IPS DF 19.7 (cell line): ENCODE measurements at regions not wholly inside any gene's neighbourhood (a gene's known extent, or its start where the extent isn't known, plus 50 kb on each side); places are given as distances from the start of the nearest gene placed in this dataset.

Source experiments
- DNase-seq: peaks from one replicate; pipeline ENCODE4 v3.0.0-alpha.2; 2013; ENCODE audit warnings: low read depth, low spot score

GRCh38 chr21:35428937-35429336, 379.8 kb upstream of the RUNX1 start:
- no peak for DNase-seq

- DNase-seq = no peak
Measured at GRCh38 chr21:35428489-35428888, 379.4 kb upstream of the RUNX1 start.

DNA sequence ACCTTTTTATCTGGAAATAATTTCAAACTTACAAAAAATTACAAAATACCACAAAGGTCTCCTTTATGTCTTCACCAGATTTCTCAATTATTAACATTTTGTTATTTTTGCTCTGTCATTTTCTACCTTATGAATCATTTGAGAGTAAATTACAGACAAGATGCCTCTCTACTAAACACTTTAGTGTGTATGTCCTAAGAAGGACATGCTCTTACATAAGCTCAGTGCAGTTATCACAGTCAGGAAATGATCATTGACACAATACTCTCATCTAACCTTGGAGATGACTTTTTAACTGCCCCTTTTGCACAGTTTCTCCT, 378.9 kb upstream of the RUNX1 start:
- no peak for DNase-seq

GRCh38 chr21:35427320-35428000, 378.4 kb upstream of the RUNX1 start:
- DNase-seq = no peak

GRCh38 chr21:35426897-35427296, 377.8 kb upstream of the RUNX1 start:
- DNase-seq = no peak

- no peak for DNase-seq
Measured at GRCh38 chr21:35426469-35426868, 377.4 kb upstream of the RUNX1 start.

GRCh38 chr21:35424122-35424521, 375.0 kb upstream of the RUNX1 start:
- DNase-seq = no peak

DNA sequence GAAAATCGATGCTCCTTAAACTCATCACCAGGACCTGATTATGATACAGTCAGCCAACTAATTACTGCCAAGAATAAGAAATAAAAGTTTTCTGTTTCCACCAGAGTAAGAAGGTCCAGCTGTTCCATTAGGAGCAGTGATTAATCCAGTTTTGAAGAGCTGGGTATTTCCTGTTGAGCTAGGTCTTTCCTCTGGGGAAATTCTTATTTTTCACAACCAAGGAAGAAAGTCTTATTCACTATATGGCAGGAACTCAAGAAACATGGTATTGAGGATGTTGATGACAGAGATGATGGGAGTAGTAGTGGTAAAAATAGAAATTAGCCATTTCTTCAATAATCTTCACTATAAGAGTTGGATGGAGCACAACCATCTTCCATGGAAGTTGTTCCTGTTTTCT, 374.6 kb upstream of the RUNX1 start:
- DNase-seq = no peak

DNA sequence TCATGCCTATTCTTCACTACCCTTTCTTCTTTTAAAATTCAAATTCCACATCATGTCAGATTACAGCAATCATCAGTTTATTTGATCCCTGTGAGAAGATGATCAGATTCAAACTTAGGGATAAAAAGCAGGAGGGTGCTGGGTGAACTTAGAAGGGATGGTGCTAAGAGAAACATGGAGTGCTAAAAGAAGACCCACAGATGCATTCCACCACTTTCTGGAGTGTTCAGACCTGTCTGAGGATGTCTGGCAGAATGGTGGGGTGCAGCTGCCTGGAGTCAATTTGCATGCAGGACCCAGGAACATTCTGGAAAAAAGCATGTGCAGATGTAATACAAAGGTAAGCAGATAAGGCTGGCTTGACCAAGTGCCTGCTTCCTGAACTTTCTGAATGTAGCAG, 372.9 kb upstream of the RUNX1 start:
- DNase-seq = no peak

DNA sequence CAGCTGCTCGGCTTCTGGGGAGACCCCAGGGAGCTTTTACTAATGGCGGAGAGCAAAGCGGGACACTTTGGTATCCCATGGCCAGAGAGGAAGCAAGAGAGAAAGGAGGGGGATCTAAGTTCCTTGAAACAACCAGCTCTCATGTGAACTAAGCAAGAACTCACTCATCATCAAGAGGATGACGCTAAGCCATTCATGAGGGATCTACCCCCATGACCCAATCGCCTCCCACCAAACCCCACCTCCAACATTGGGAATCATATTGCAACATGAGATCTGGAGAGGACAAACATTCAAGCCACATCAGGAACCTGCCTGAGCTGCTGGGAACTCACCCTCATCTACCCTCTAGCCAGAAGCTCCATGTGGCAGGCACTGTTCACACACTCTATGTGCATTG, 372.1 kb upstream of the RUNX1 start:
- DNase-seq = no peak

- no peak for DNase-seq
Measured at GRCh38 chr21:35420656-35421055, 371.6 kb upstream of the RUNX1 start.

- DNase-seq = no peak
Measured at GRCh38 chr21:35417762-35418161, 368.7 kb upstream of the RUNX1 start.

DNA sequence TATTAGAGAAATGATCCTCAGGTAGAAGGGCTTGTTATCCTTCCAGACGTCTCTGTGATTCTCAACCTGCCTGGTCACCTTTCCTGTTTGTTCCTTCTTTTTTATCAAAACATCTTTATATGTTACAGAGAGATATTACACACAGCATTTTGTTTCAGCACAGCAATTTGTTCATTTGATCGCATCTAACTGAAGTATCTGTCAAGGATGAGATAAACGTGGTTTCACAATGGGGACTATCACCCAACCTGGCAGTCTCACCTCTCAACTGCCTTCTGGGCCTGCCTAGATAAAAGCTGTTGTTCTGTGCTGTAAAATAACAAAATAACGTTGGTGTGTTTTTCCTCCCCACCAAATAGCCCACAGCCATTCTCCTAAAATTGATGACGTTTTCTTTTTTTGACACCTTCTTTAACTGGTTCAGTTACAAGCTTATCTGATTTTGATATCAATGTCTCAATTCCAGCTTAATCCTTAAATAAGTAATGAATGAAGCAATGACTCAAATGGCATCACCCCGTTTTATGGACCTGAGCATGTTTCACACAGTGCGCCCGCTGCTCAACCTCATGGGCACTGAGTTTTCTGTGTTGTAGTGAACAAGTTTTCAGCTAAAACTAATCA, 367.9 kb upstream of the RUNX1 start:
- no peak for DNase-seq

DNA sequence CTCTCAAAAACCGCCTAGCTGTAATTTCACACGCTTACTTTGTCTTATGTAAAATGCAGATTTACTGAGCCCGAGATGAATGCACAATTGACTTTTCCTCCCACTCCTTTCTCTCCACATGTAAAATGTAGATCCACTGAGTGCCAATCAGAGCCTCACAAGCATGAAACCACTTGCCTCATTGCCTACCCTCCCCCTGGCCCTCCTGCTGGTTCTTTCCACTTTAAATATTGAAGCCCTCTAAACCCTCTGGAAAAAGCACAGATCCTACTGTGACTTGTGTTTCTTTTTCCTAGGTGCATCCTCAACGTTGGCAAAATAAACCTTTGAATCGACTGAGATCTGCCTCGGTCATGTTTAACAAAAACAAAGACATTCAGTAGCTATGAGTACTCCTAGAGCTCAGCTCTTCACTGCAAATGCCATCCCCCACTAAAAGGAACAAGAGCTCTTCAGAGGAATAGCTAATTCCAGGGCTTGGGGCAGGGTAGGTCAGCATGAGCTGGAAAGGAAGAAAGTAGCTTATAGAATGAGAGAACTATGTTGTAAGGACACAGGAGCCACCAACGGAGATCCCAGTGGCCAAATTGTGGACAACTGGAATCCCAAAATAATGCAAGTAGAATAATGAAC, 365.5 kb upstream of the RUNX1 start:
- no peak for DNase-seq

DNA sequence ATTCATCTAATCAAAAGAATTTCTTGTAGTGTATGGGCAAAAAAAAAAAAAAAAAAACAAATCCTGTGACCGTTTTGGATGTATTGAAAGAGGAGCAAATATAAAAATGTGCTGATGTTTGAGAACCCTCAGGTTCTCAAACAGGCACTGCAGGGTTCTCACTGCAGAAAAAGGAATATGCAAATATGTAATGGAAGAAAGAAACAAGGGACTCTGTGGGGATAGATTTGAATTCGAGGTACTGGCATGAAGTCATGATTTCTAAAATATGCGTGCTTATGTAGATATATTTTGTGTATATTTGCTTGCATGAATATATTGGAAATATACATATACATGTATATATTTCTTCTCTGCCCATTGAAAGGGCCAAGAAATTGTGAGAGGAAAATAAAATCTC, 365.0 kb upstream of the RUNX1 start:
- DNase-seq = no peak

- no peak for DNase-seq
Measured at GRCh38 chr21:35412231-35412630, 363.1 kb upstream of the RUNX1 start.

- DNase-seq = no peak
Measured at GRCh38 chr21:35411434-35411833, 362.3 kb upstream of the RUNX1 start.

DNA sequence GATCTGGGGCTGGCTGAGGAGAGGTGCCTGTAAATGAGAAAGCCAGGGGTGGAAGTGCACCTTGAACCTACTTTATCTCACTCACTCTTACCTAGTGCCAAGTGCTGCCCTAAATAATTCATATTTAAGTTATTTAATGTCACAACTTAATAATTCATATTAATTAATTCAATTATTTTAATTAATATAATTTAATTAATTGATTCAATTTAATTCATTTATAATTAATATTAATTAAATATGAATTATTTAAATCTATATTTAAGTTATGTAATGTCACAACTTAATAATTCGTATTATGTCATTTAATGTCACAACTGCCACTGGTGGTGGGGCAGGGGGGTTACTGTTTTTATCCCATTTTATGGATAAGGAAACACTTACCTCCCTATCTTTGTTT, 361.6 kb upstream of the RUNX1 start:
- no peak for DNase-seq

DNA sequence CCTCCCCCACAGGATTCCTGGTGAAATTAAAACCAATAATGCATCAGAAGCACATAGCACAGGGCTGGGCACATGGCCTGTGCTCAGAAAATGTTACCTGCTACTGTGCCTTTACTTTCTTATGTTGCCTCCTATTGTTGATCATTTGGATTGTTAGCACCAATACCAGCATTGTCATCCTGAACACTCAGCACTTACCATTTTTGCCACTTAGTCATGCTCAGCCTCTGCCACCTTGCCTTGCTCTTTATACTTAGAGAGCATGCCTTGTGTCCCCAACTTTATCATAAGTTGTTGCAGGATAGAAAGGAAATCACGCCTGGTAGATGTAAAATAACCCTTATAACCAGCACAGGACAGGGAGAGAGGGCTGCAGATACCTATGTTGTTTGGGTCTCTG, 361.0 kb upstream of the RUNX1 start:
- DNase-seq = no peak

- no peak for DNase-seq
Measured at GRCh38 chr21:35408401-35408800, 359.3 kb upstream of the RUNX1 start.

GRCh38 chr21:35406635-35407034, 357.5 kb upstream of the RUNX1 start:
- DNase-seq = no peak

GRCh38 chr21:35405981-35406380, 356.9 kb upstream of the RUNX1 start:
- DNase-seq = no peak

DNA sequence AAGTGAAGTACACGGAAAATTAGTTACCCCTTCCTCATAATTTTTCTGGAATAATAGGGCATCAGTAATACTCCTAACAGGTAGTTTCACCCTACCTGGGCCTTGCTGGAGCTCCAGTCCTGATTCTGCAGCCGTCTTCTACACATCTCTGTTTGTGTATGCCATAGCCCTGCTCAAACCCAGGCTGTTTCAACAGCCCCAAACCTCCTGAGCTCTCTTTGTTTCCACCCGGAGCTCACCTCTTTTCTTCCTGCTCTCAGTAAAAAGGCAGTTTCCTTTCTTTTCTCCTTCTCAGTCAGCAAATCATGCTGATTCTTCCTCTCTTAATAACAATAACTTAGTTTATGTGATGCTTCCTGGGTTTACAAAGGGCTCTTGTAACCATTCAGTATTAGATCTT, 355.1 kb upstream of the RUNX1 start:
- DNase-seq = no peak
